DND-41 (cell line): ENCODE measurements at regions not wholly inside any gene's neighbourhood (a gene's known extent, or its start where the extent isn't known, plus 50 kb on each side); places are given as distances from the start of the nearest gene placed in this dataset.

Experiments used
- CTCF ChIP-seq: IDR thresholded peaks from 2 replicates; pipeline ENCODE4 v1.5.1; 2012; ENCODE audit warnings: borderline replicate concordance, low read length, moderate library complexity, mild to moderate bottlenecking; ENCODE audit not compliant: poor library complexity, severe bottlenecking; ENCODE audit errors: extremely low read depth
- EZH2 ChIP-seq: IDR thresholded peaks from 3 replicates; pipeline ENCODE4 v1.6.1; 2012; ENCODE audit warnings: borderline replicate concordance, low read depth, mild to moderate bottlenecking, moderate library complexity, low read length, inconsistent platforms; ENCODE audit not compliant: severe bottlenecking

- TF ChIP-seq CTCF (peak; percentile 34), EZH2 (no peak)
Observed at GRCh38 chr6:144778773-144779492, 493.8 kb downstream of the UTRN start.
